HEK293 (cell line): ENCODE measurements at regions not wholly inside any gene's neighbourhood (a gene's known extent, or its start where the extent isn't known, plus 50 kb on each side); places are given as distances from the start of the nearest gene placed in this dataset.

Experiments
- CTCF ChIA-PET: fragments of 350-600 bp; formaldehyde crosslinking; extraction: SDS; loops from one replicate; lab custom pipeline; 2021; ENCODE audit warnings: antibody characterized with exemption; lab: Yijun Ruan, JAX
- POLR2A ChIA-PET: fragments of 300-600 bp; formaldehyde crosslinking; extraction: SDS; loops from one replicate; lab custom pipeline; 2020; ENCODE audit warnings: antibody characterized with exemption, inconsistent platforms; lab: Yijun Ruan, JAX
- H3K27ac ChIP-seq: fragments of 200-500 bp; sonication (Bioruptor generic); 2 replicates; pipeline ENCODE4 v1.5.1; 2014; ENCODE audit warnings: low read depth, low read length, control low read depth, inconsistent platforms; ENCODE audit errors: extremely low read depth
- H3K36me3 ChIP-seq, 2 experiments: fragments of 200-500 bp in 1 of 2; sonication (Bioruptor generic) in 1 of 2; 1 replicate in 1 of 2; 2 replicates in 1 of 2; pipeline ENCODE4 v1.5.1; 2014 to 2017; ENCODE audit warnings: inconsistent platforms in 2 of 2, low read length in 2 of 2; ENCODE audit not compliant: control insufficient read depth in 2 of 2, insufficient read depth in 1 of 2
- H3K4me1 ChIP-seq: fragments of 200-500 bp; sonication (Bioruptor generic); 2 replicates; pipeline ENCODE4 v1.5.1; 2014; ENCODE audit warnings: mild to moderate bottlenecking, low read length, inconsistent platforms; ENCODE audit not compliant: control insufficient read depth, insufficient read depth
- H3K4me3 ChIP-seq: 2 replicates; pipeline ENCODE4 v1.5.1; 2011; ENCODE audit warnings: low read depth, mild to moderate bottlenecking, control low read depth, low read length, moderate library complexity
- H3K9me3 ChIP-seq: fragments of 200-500 bp; sonication (Bioruptor generic); 2 replicates; pipeline ENCODE4 v1.5.1; 2014; ENCODE audit warnings: low read depth, low read length, inconsistent platforms; ENCODE audit not compliant: control insufficient read depth, insufficient read depth
- BCL11A ChIP-seq: fragments of 450-650 bp; formaldehyde crosslinking; IDR thresholded peaks from 2 replicates; pipeline ENCODE4 v1.5.1; 2016; ENCODE audit warnings: low read depth, missing biosample characterization, missing genetic modification characterization
- HOXD13 ChIP-seq: sonication (generic); formaldehyde crosslinking; IDR thresholded peaks from 2 replicates; pipeline ENCODE4 v1.8.0; 2022; ENCODE audit warnings: missing genetic modification reagents, borderline replicate concordance
- OSR2 ChIP-seq: fragments of 450-650 bp; formaldehyde crosslinking; IDR thresholded peaks from 2 replicates; pipeline ENCODE4 v1.5.1; 2016; ENCODE audit warnings: missing biosample characterization, missing genetic modification characterization
- OVOL3 ChIP-seq: fragments of 450-650 bp; formaldehyde crosslinking; IDR thresholded peaks from 2 replicates; pipeline ENCODE4 v1.5.1; 2016; ENCODE audit warnings: missing biosample characterization, missing genetic modification characterization
- SCRT1 ChIP-seq: fragments of 450-650 bp; formaldehyde crosslinking; IDR thresholded peaks from 2 replicates; pipeline ENCODE4 v1.5.1; 2016; ENCODE audit warnings: missing biosample characterization, missing genetic modification characterization, borderline replicate concordance
- ZFP3 ChIP-seq: fragments of 450-650 bp; formaldehyde crosslinking; IDR thresholded peaks from 2 replicates; pipeline ENCODE4 v1.5.1; 2016; ENCODE audit warnings: low read depth, missing biosample characterization, missing genetic modification characterization
- ZIC2 ChIP-seq: fragments of 450-650 bp; formaldehyde crosslinking; IDR thresholded peaks from 2 replicates; pipeline ENCODE4 v1.5.1; 2016; ENCODE audit warnings: missing biosample characterization, missing genetic modification characterization
- ZNF121 ChIP-seq: fragments of 450-650 bp; formaldehyde crosslinking; IDR thresholded peaks from 2 replicates; pipeline ENCODE4 v1.5.1; 2016; ENCODE audit warnings: missing biosample characterization, missing genetic modification characterization
- ZNF202 ChIP-seq: fragments of 450-650 bp; formaldehyde crosslinking; IDR thresholded peaks from 2 replicates; pipeline ENCODE4 v1.5.1; 2016; ENCODE audit warnings: missing biosample characterization, missing genetic modification characterization, borderline replicate concordance
- ZNF248 ChIP-seq: fragments of 450-650 bp; formaldehyde crosslinking; IDR thresholded peaks from 2 replicates; pipeline ENCODE4 v1.5.1; 2017; ENCODE audit warnings: missing biosample characterization, missing genetic modification characterization
- ZNF280D ChIP-seq: fragments of 450-650 bp; formaldehyde crosslinking; IDR thresholded peaks from 2 replicates; pipeline ENCODE4 v1.5.1; 2016; ENCODE audit warnings: missing biosample characterization, missing genetic modification characterization
- ZNF350 ChIP-seq: fragments of 450-650 bp; formaldehyde crosslinking; IDR thresholded peaks from 2 replicates; pipeline ENCODE4 v1.5.0; 2017; ENCODE audit warnings: missing biosample characterization, mild to moderate bottlenecking, missing genetic modification characterization
- ZNF362 ChIP-seq: fragments of 450-650 bp; formaldehyde crosslinking; IDR thresholded peaks from 2 replicates; pipeline ENCODE4 v1.5.1; 2016; ENCODE audit warnings: missing biosample characterization, missing genetic modification characterization
- ZNF501 ChIP-seq: fragments of 450-650 bp; formaldehyde crosslinking; IDR thresholded peaks from 2 replicates; pipeline ENCODE4 v1.5.1; 2016; ENCODE audit warnings: missing biosample characterization, missing genetic modification characterization
- ZNF548 ChIP-seq: fragments of 450-650 bp; formaldehyde crosslinking; IDR thresholded peaks from 2 replicates; pipeline ENCODE4 v1.5.1; 2016; ENCODE audit warnings: missing biosample characterization, missing genetic modification characterization
- ZNF791 ChIP-seq: fragments of 450-650 bp; formaldehyde crosslinking; IDR thresholded peaks from 2 replicates; pipeline ENCODE4 v1.5.1; 2016; ENCODE audit warnings: missing biosample characterization, missing genetic modification characterization
- ZNF837 ChIP-seq: fragments of 450-650 bp; formaldehyde crosslinking; IDR thresholded peaks from 2 replicates; pipeline ENCODE4 v1.5.1; 2016; ENCODE audit warnings: missing biosample characterization, missing genetic modification characterization
- ZSCAN5A ChIP-seq: fragments of 450-650 bp; formaldehyde crosslinking; IDR thresholded peaks from 2 replicates; pipeline ENCODE4 v1.5.1; 2016; ENCODE audit warnings: missing biosample characterization, missing genetic modification characterization
- ZXDB ChIP-seq: fragments of 450-650 bp; formaldehyde crosslinking; IDR thresholded peaks from 2 replicates; pipeline ENCODE4 v1.5.1; 2016; ENCODE audit warnings: missing biosample characterization, missing genetic modification characterization
- TF ChIP-seq, protein P1 (sequence below): fragments of 450-650 bp; formaldehyde crosslinking; IDR thresholded peaks from 2 replicates; pipeline ENCODE4 v1.5.1; 2016; ENCODE audit warnings: missing biosample characterization, missing genetic modification characterization
- TF ChIP-seq, protein P2 (sequence below): fragments of 450-650 bp; formaldehyde crosslinking; IDR thresholded peaks from 2 replicates; pipeline ENCODE4 v1.5.1; 2017; ENCODE audit warnings: missing biosample characterization, missing genetic modification characterization
- TF ChIP-seq, protein P3 (sequence below): fragments of 450-650 bp; IDR thresholded peaks from 2 replicates; pipeline ENCODE4 v1.5.1; 2018; ENCODE audit warnings: missing biosample characterization, mild to moderate bottlenecking, missing genetic modification characterization
- TF ChIP-seq, protein P4 (sequence below): fragments of 450-650 bp; formaldehyde crosslinking; conservative IDR thresholded peaks from 2 replicates; pipeline ENCODE4 v1.5.1; 2016; ENCODE audit warnings: low read depth, missing biosample characterization, missing genetic modification characterization

DNA sequence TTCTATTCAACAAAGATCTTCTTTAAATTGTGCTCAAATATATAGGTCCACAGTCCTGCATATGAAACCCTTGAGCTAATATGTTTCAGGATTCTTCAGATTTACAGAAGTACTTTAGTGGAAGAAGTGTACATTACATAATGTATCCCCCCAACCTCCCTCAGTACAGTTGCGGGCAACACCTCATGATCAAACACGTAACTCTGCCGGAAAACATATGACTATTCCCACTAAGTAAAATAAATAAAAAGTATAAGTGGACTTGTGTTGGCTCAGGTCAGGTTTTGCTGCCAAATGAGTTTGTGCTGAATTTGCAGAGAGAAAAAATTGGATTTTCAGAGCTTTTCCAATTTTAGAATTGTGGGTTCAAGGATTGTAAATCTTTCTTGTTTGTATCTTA is 267.6 kb upstream of the MDFIC2 start:
- H3K4me1 ChIP-seq, result no peaks in the 10 kb centered on the region
- H3K4me3 ChIP-seq, result no peak overlapping the region
- H3K9me3 ChIP-seq, result no peaks in the 10 kb centered on the region
- POLR2A ChIA-PET, result no interaction called here
- no peak for TF ChIP-seq ZXDB (tag by site-specific recombination)
- TF ChIP-seq ZNF548 (tag by site-specific recombination), result no peak
- no peak for TF ChIP-seq ZNF362 (tag by site-specific recombination)
- TF ChIP-seq ZFP3 (tag by site-specific recombination), result no peak
- no peak for TF ChIP-seq BCL11A
- no peak for TF ChIP-seq ZNF248
- TF ChIP-seq ZNF280D (tag by site-specific recombination), result no peak
- TF ChIP-seq, protein P1, sequence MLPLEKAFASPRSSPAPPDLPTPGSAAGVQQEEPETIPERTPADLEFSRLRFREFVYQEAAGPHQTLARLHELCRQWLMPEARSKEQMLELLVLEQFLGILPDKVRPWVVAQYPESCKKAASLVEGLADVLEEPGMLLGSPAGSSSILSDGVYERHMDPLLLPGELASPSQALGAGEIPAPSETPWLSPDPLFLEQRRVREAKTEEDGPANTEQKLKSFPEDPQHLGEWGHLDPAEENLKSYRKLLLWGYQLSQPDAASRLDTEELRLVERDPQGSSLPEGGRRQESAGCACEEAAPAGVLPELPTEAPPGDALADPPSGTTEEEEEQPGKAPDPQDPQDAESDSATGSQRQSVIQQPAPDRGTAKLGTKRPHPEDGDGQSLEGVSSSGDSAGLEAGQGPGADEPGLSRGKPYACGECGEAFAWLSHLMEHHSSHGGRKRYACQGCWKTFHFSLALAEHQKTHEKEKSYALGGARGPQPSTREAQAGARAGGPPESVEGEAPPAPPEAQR (tag by site-specific recombination), result no peak
- TF ChIP-seq, protein P2, sequence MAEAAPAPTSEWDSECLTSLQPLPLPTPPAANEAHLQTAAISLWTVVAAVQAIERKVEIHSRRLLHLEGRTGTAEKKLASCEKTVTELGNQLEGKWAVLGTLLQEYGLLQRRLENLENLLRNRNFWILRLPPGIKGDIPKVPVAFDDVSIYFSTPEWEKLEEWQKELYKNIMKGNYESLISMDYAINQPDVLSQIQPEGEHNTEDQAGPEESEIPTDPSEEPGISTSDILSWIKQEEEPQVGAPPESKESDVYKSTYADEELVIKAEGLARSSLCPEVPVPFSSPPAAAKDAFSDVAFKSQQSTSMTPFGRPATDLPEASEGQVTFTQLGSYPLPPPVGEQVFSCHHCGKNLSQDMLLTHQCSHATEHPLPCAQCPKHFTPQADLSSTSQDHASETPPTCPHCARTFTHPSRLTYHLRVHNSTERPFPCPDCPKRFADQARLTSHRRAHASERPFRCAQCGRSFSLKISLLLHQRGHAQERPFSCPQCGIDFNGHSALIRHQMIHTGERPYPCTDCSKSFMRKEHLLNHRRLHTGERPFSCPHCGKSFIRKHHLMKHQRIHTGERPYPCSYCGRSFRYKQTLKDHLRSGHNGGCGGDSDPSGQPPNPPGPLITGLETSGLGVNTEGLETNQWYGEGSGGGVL, result no peak
- no peak for TF ChIP-seq ZSCAN5A (tag by site-specific recombination)
- TF ChIP-seq HOXD13, result no peak
- no peak for TF ChIP-seq OSR2 (tag by site-specific recombination)
- H3K27ac ChIP-seq, result no peak overlapping the region
- no peaks in the 10 kb centered on the region for H3K36me3 ChIP-seq
- CTCF ChIA-PET, result no interaction called here

GRCh38 chr3:70571696-70572095 is 259.3 kb upstream of the MDFIC2 start:
- H3K9me3 ChIP-seq, result no peaks in the 10 kb centered on the region
- POLR2A ChIA-PET, result no interaction called here
- CTCF ChIA-PET, result no interaction called here
- no peak for TF ChIP-seq ZNF837 (tag by site-specific recombination)
- TF ChIP-seq ZNF791, result no peak
- no peak for TF ChIP-seq ZIC2 (tag by site-specific recombination)
- no peak for TF ChIP-seq OVOL3
- no peak for TF ChIP-seq ZNF501 (tag by site-specific recombination)
- TF ChIP-seq ZNF202 (tag by site-specific recombination), result no peak
- TF ChIP-seq, protein P3, sequence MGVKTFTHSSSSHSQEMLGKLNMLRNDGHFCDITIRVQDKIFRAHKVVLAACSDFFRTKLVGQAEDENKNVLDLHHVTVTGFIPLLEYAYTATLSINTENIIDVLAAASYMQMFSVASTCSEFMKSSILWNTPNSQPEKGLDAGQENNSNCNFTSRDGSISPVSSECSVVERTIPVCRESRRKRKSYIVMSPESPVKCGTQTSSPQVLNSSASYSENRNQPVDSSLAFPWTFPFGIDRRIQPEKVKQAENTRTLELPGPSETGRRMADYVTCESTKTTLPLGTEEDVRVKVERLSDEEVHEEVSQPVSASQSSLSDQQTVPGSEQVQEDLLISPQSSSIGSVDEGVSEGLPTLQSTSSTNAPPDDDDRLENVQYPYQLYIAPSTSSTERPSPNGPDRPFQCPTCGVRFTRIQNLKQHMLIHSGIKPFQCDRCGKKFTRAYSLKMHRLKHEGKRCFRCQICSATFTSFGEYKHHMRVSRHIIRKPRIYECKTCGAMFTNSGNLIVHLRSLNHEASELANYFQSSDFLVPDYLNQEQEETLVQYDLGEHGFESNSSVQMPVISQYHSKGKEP (tag by site-specific recombination), result no peak
- TF ChIP-seq SCRT1 (tag by site-specific recombination), result no peak
- no peak for TF ChIP-seq ZNF121
- TF ChIP-seq ZNF350 (tag by site-specific recombination), result no peak
- TF ChIP-seq, protein P4, sequence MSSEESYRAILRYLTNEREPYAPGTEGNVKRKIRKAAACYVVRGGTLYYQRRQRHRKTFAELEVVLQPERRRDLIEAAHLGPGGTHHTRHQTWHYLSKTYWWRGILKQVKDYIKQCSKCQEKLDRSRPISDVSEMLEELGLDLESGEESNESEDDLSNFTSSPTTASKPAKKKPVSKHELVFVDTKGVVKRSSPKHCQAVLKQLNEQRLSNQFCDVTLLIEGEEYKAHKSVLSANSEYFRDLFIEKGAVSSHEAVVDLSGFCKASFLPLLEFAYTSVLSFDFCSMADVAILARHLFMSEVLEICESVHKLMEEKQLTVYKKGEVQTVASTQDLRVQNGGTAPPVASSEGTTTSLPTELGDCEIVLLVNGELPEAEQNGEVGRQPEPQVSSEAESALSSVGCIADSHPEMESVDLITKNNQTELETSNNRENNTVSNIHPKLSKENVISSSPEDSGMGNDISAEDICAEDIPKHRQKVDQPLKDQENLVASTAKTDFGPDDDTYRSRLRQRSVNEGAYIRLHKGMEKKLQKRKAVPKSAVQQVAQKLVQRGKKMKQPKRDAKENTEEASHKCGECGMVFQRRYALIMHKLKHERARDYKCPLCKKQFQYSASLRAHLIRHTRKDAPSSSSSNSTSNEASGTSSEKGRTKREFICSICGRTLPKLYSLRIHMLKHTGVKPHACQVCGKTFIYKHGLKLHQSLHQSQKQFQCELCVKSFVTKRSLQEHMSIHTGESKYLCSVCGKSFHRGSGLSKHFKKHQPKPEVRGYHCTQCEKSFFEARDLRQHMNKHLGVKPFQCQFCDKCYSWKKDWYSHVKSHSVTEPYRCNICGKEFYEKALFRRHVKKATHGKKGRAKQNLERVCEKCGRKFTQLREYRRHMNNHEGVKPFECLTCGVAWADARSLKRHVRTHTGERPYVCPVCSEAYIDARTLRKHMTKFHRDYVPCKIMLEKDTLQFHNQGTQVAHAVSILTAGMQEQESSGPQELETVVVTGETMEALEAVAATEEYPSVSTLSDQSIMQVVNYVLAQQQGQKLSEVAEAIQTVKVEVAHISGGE (tag by site-specific recombination), result no peak

More at GRCh38 chr3:70571696-70572095, 259.3 kb upstream of the MDFIC2 start:
- Histone ChIP-seq H3K36me3 (no peaks in the 10 kb centered on the region), H3K4me3 (no peak overlapping the region), H3K27ac (no peak overlapping the region), H3K4me1 (no peaks in the 10 kb centered on the region)
